Endodermal cell (in vitro differentiated cells): ENCODE measurements at regions not wholly inside any gene's neighbourhood (a gene's known extent, or its start where the extent isn't known, plus 50 kb on each side); places are given as distances from the start of the nearest gene placed in this dataset.

Source experiments
- DNase-seq: peaks from one replicate; pipeline ENCODE4 v3.0.0-alpha.2; 2017
- H3K27ac ChIP-seq: 2 replicates; pipeline ENCODE4 v1.5.1; 2013; ENCODE audit warnings: mild to moderate bottlenecking, low read depth, low read length, moderate library complexity
- H3K27me3 ChIP-seq: 2 replicates; pipeline ENCODE4 v1.6.1; 2013; ENCODE audit warnings: mild to moderate bottlenecking, low read length, moderate library complexity; ENCODE audit not compliant: insufficient read depth, control insufficient read depth, poor library complexity, severe bottlenecking
- H3K36me3 ChIP-seq: 2 replicates; pipeline ENCODE4 v1.7.0; 2013; ENCODE audit warnings: mild to moderate bottlenecking, low read length, moderate library complexity; ENCODE audit not compliant: control insufficient read depth, insufficient read depth
- H3K4me1 ChIP-seq: one replicate; pipeline ENCODE4 v1.7.0; 2013; ENCODE audit warnings: low read length; ENCODE audit not compliant: control insufficient read depth, insufficient read depth
- H3K4me3 ChIP-seq: 2 replicates; pipeline ENCODE4 v1.5.1; 2013; ENCODE audit warnings: mild to moderate bottlenecking, low read length, moderate library complexity
- H3K9ac ChIP-seq: 2 replicates; pipeline ENCODE4 v1.6.1; 2013; ENCODE audit warnings: mild to moderate bottlenecking, low read length, moderate library complexity; ENCODE audit not compliant: poor library complexity, severe bottlenecking; ENCODE audit errors: extremely low read depth
- H3K9me3 ChIP-seq: 2 replicates; pipeline ENCODE4 v1.6.1; 2013; ENCODE audit warnings: mild to moderate bottlenecking, low read length, moderate library complexity; ENCODE audit not compliant: control insufficient read depth
- H3K27ac Mint-ChIP-seq: 2 replicates; pipeline ENCODE4 v1.8.0; 2020; ENCODE audit warnings: mixed read lengths
- H3K27me3 Mint-ChIP-seq: 2 replicates; pipeline ENCODE4 v1.8.0; 2021; ENCODE audit warnings: mild to moderate bottlenecking, mixed read lengths; ENCODE audit not compliant: insufficient read depth
- H3K36me3 Mint-ChIP-seq: 2 replicates; pipeline ENCODE4 v1.8.0; 2020; ENCODE audit warnings: low read depth, mixed read lengths
- H3K4me1 Mint-ChIP-seq: 2 replicates; pipeline ENCODE4 v1.8.0; 2020; ENCODE audit warnings: mixed read lengths
- H3K4me3 Mint-ChIP-seq: 2 replicates; pipeline ENCODE4 v1.8.0; 2020; ENCODE audit warnings: mild to moderate bottlenecking, moderate library complexity, mixed read lengths
- H3K9me3 Mint-ChIP-seq: 2 replicates; pipeline ENCODE4 v1.8.0; 2020; ENCODE audit warnings: mild to moderate bottlenecking, mixed read lengths
- WGBS, 2 experiments: methylation state at CpG; one replicate each; pipeline versions ENCODE4 v1.1.5 to v1.1.7; 2013; ENCODE audit warnings: missing lambda C conversion rate in 2 of 2, mixed read lengths in 1 of 2; ENCODE audit not compliant: insufficient coverage in 1 of 2, insufficient read length in 1 of 2; 5-methylcytosine and 5-hydroxymethylcytosine counted together
- TF ChIP-seq, protein P1 (sequence below): fragments of 200-600 bp; sonication (generic); conservative IDR thresholded peaks from 2 replicates; pipeline ENCODE4 v1.5.0; 2021; ENCODE audit warnings: antibody characterized with exemption, mild to moderate bottlenecking

DNA sequence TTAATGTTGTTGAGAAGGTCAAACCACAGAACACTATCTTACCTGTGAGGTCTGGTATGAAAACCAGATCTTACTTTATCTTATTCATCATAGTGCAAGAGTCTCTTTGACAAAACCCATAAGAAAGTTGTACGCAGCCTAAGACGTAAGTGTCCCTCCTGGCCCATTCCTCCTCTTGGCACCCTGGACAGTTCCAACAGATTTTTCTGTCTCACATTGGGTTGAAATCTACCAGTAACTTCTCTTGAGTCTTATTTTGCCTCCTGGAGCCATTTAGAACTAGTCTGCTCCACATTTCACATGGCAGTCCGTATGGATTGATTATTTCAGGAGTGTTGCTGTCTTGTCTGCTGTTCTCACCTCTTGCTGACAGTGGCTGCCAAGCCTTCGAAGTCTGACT lies 498.4 kb downstream of the PDCD6IP start:
- Mint-ChIP-seq H3K4me1 (peaks cover 19% of the 10 kb centered on the region), H3K27me3 (peaks cover 26% of the 10 kb centered on the region), H3K9me3 (no peaks in the 10 kb centered on the region), H3K36me3 (no peaks in the 10 kb centered on the region), H3K4me3 (no peak overlapping the region), H3K27ac (no peak overlapping the region)
- Histone ChIP-seq H3K9me3 (no peaks in the 10 kb centered on the region), H3K27me3 (no peaks in the 10 kb centered on the region), H3K4me1 (no peaks in the 10 kb centered on the region), H3K4me3 (no peak overlapping the region), H3K36me3 (no peaks in the 10 kb centered on the region), H3K27ac (no peak overlapping the region), H3K9ac (no peak overlapping the region)
- 86 to 100% methylated on average over 3 to 4 of the region's 4 CpGs for WGBS, 2 experiments
- TF ChIP-seq, protein P1, sequence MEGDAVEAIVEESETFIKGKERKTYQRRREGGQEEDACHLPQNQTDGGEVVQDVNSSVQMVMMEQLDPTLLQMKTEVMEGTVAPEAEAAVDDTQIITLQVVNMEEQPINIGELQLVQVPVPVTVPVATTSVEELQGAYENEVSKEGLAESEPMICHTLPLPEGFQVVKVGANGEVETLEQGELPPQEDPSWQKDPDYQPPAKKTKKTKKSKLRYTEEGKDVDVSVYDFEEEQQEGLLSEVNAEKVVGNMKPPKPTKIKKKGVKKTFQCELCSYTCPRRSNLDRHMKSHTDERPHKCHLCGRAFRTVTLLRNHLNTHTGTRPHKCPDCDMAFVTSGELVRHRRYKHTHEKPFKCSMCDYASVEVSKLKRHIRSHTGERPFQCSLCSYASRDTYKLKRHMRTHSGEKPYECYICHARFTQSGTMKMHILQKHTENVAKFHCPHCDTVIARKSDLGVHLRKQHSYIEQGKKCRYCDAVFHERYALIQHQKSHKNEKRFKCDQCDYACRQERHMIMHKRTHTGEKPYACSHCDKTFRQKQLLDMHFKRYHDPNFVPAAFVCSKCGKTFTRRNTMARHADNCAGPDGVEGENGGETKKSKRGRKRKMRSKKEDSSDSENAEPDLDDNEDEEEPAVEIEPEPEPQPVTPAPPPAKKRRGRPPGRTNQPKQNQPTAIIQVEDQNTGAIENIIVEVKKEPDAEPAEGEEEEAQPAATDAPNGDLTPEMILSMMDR: no peak
- DNase-seq: no peak

DNA sequence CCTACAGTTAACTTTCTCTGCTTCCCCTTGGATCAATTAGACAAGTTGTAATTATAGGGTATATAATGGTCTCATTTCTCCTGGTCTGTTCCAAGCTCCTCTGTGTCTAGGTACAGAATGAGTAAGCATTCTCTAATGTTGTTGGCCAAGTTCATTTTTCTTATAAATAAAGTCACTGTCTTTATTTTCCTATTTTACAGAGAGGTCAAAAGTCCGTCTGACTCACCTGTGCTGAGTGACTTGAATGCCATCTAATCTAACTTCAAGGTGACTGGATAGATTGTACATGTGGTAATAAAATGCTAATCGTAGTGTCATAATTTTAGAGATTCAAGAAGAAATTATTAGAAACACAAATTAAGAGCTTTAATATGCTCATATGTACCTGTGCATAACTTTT lies 500.2 kb downstream of the PDCD6IP start:
- Mint-ChIP-seq H3K4me3 (no peak overlapping the region), H3K27ac (no peak overlapping the region), H3K4me1 (peaks cover 15% of the 10 kb centered on the region), H3K9me3 (no peaks in the 10 kb centered on the region), H3K36me3 (no peaks in the 10 kb centered on the region), H3K27me3 (peaks cover 32% of the 10 kb centered on the region)
- H3K9me3 ChIP-seq: no peaks in the 10 kb centered on the region
- no peaks in the 10 kb centered on the region for H3K27me3 ChIP-seq
- WGBS, 2 experiments: 84% methylated on average over 2 of the region's 2 CpGs; no CpG with 5 or more reads in 1 of the 2 experiments
- TF ChIP-seq, protein P1: no peak
- DNase-seq: no peak
- no peaks in the 10 kb centered on the region for H3K36me3 ChIP-seq
- no peaks in the 10 kb centered on the region for H3K4me1 ChIP-seq
- no peak overlapping the region for H3K27ac ChIP-seq
- H3K4me3 ChIP-seq: no peak overlapping the region
- no peak overlapping the region for H3K9ac ChIP-seq

DNA sequence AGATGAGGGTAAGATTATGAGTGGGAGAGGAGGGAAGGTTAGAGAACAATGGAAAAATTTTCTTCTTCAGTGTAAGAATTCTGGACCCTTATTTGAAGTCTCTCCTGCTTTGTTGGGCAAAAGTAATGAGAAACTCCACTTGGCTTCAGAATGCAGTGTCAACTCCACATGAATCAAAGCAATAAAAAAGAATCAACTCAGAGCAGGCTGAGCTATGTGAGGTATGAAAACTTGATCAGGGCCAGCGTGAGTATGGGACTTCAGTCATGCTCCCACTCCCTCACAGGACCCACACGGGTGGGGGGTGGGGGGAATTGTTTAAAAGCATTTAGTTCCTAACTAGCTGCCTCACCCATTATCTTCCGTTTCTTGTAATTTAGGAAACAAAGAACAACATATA lies 502.2 kb downstream of the PDCD6IP start:
- no peaks in the 10 kb centered on the region for H3K4me1 ChIP-seq
- peaks cover 21% of the 10 kb centered on the region for H3K4me1 Mint-ChIP-seq
- peak overlapping the region; percentile 21 for H3K27ac ChIP-seq
- H3K36me3 Mint-ChIP-seq: no peaks in the 10 kb centered on the region
- no peak overlapping the region for H3K4me3 ChIP-seq
- TF ChIP-seq, protein P1: no peak
- peaks cover 4% of the 10 kb centered on the region for H3K9me3 Mint-ChIP-seq
- peaks cover 43% of the 10 kb centered on the region for H3K27me3 Mint-ChIP-seq
- H3K27ac Mint-ChIP-seq: no peak overlapping the region
- H3K4me3 Mint-ChIP-seq: no peak overlapping the region
- H3K9me3 ChIP-seq: no peaks in the 10 kb centered on the region
- no peak for DNase-seq
- no CpG with 5 or more reads among the region's 3 CpGs for WGBS, 2 experiments
- H3K9ac ChIP-seq: no peak overlapping the region
- H3K36me3 ChIP-seq: no peaks in the 10 kb centered on the region
- no peaks in the 10 kb centered on the region for H3K27me3 ChIP-seq
